BLaER1 treated with 17β-estradiol and CSF1 and Interleukin-3, amounts not matched to agents 10 nM and 100 nM (cell line): ENCODE measurements at regions not wholly inside any gene's neighbourhood (a gene's known extent, or its start where the extent isn't known, plus 50 kb on each side); places are given as distances from the start of the nearest gene placed in this dataset.

Experiments used
- H3K27ac ChIP-seq, 11 experiments: shearing (Covaris generic); formaldehyde crosslinking; 2 replicates each; pipeline ENCODE4 v1.8.1; 2022
- H3K27me3 ChIP-seq, 11 experiments: shearing (Covaris generic); formaldehyde crosslinking; 2 replicates each; pipeline ENCODE4 v1.8.1; 2022
- H3K36me3 ChIP-seq, 11 experiments: shearing (Covaris generic); formaldehyde crosslinking; 2 replicates each; pipeline ENCODE4 v1.8.1; 2022
- H3K4me1 ChIP-seq, 10 experiments: shearing (Covaris generic); formaldehyde crosslinking; 2 replicates each; pipeline ENCODE4 v1.8.1; 2022
- H3K4me2 ChIP-seq, 11 experiments: shearing (Covaris generic); formaldehyde crosslinking; 2 replicates each; pipeline ENCODE4 v1.8.1; 2022
- H3K4me3 ChIP-seq, 10 experiments: shearing (Covaris generic); formaldehyde crosslinking; 2 replicates each; pipeline ENCODE4 v1.8.1; 2022
- H3K9ac ChIP-seq, 11 experiments: shearing (Covaris generic); formaldehyde crosslinking; 2 replicates each; pipeline ENCODE4 v1.8.1; 2022
- H3K9me3 ChIP-seq, 11 experiments: shearing (Covaris generic); formaldehyde crosslinking; replicated peaks in 1 of 11; 2 replicates each; pipeline ENCODE4 v1.8.1; 2022
- H4K20me1 ChIP-seq, 11 experiments: shearing (Covaris generic); formaldehyde crosslinking; 2 replicates each; pipeline ENCODE4 v1.8.1; 2022
- Cebpa-rat ChIP-seq, 11 experiments: shearing (Covaris generic); IDR thresholded peaks; 2 replicates each; pipeline ENCODE4 v1.8.1; 2022

- TF ChIP-seq Cebpa-rat (IDR thresholded peaks at IDR 0.05), result no peak
- Histone ChIP-seq H3K4me1 (peaks cover 0 to 7% (median 0%) of the 10 kb centered on the region in 10 experiments; a peak in 1 of 20 replicates), H4K20me1 (no peaks in the 10 kb centered on the region), H3K4me3 (no peak overlapping the region), H3K27me3 (no peaks in the 10 kb centered on the region), H3K36me3 (no peaks in the 10 kb centered on the region), H3K9ac (no peak overlapping the region), H3K4me2 (no peak overlapping the region), H3K27ac (no peak overlapping the region), H3K9me3 (peaks cover 0 to 11% (median 0%) of the 10 kb centered on the region in 11 experiments; a peak in 4 of 22 replicates)
Measured at GRCh38 chr1:29584362-29584761, 348.0 kb downstream of the PTPRU start.

- no peaks in the 10 kb centered on the region for H3K36me3 ChIP-seq
- H3K9me3 ChIP-seq, result peaks cover 0 to 11% (median 0%) of the 10 kb centered on the region in 11 experiments; a peak in 4 of 22 replicates
- H3K4me2 ChIP-seq, result no peak overlapping the region
- no peak for TF ChIP-seq Cebpa-rat (IDR thresholded peaks at IDR 0.05)
- no peaks in the 10 kb centered on the region for H4K20me1 ChIP-seq
- H3K4me3 ChIP-seq, result no peak overlapping the region
- no peak overlapping the region for H3K9ac ChIP-seq
- H3K27ac ChIP-seq, result no peak overlapping the region
- peaks cover 0 to 7% (median 0%) of the 10 kb centered on the region in 10 experiments; a peak in 1 of 20 replicates for H3K4me1 ChIP-seq
- no peaks in the 10 kb centered on the region for H3K27me3 ChIP-seq
Measured at GRCh38 chr1:29583727-29584126, 347.4 kb downstream of the PTPRU start.

- no peaks in the 10 kb centered on the region; a peak in 1 of 20 replicates for H3K4me1 ChIP-seq
- H3K36me3 ChIP-seq, result no peaks in the 10 kb centered on the region
- no peak for TF ChIP-seq Cebpa-rat (IDR thresholded peaks at IDR 0.05)
- no peak overlapping the region for H3K4me2 ChIP-seq
- H3K27ac ChIP-seq, result no peak overlapping the region
- no peak overlapping the region for H3K4me3 ChIP-seq
- H3K9me3 ChIP-seq, result 0 out of 22 replicates have a peak, but pooled peaks cover 0 to 2% (median 0%) of the 10 kb centered on the region in 11 experiments
- H4K20me1 ChIP-seq, result no peaks in the 10 kb centered on the region; a peak in 1 of 22 replicates
- no peaks in the 10 kb centered on the region for H3K27me3 ChIP-seq
- no peak overlapping the region for H3K9ac ChIP-seq
Measured at GRCh38 chr1:29581256-29581655, 344.9 kb downstream of the PTPRU start.

- no peaks in the 10 kb centered on the region for H3K9me3 ChIP-seq
- no peaks in the 10 kb centered on the region; a peak in 1 of 22 replicates for H4K20me1 ChIP-seq
- no peak overlapping the region for H3K27ac ChIP-seq
- H3K36me3 ChIP-seq, result no peaks in the 10 kb centered on the region
- H3K27me3 ChIP-seq, result no peaks in the 10 kb centered on the region
- no peak overlapping the region for H3K4me2 ChIP-seq
- TF ChIP-seq Cebpa-rat (IDR thresholded peaks at IDR 0.05), result no peak
- no peaks in the 10 kb centered on the region; a peak in 1 of 20 replicates for H3K4me1 ChIP-seq
- no peak overlapping the region for H3K9ac ChIP-seq
- H3K4me3 ChIP-seq, result no peak overlapping the region
Measured at GRCh38 chr1:29579821-29580425, 343.6 kb downstream of the PTPRU start.

GRCh38 chr1:29577512-29577911, 341.2 kb downstream of the PTPRU start:
- no peak overlapping the region for H3K27ac ChIP-seq

GRCh38 chr1:29576510-29576909, 340.2 kb downstream of the PTPRU start:
- H3K4me1 ChIP-seq, result no peaks in the 10 kb centered on the region; a peak in 1 of 20 replicates
- H3K27ac ChIP-seq, result no peak overlapping the region
- no peak overlapping the region for H3K9ac ChIP-seq
- no peaks in the 10 kb centered on the region for H3K27me3 ChIP-seq
- TF ChIP-seq Cebpa-rat (IDR thresholded peaks at IDR 0.05), result no peak
- no peak overlapping the region for H3K4me3 ChIP-seq
- no peak overlapping the region for H3K4me2 ChIP-seq
- H3K36me3 ChIP-seq, result no peaks in the 10 kb centered on the region
- no peaks in the 10 kb centered on the region; a peak in 1 of 22 replicates for H4K20me1 ChIP-seq
- no peaks in the 10 kb centered on the region for H3K9me3 ChIP-seq

More at GRCh38 chr1:29577512-29577911, 341.2 kb downstream of the PTPRU start:
- Histone ChIP-seq H4K20me1 (no peaks in the 10 kb centered on the region; a peak in 1 of 22 replicates), H3K4me3 (no peak overlapping the region), H3K4me1 (no peaks in the 10 kb centered on the region), H3K4me2 (no peak overlapping the region), H3K27me3 (no peaks in the 10 kb centered on the region), H3K9ac (no peak overlapping the region), H3K36me3 (no peaks in the 10 kb centered on the region), H3K9me3 (no peaks in the 10 kb centered on the region)
- no peak for TF ChIP-seq Cebpa-rat (IDR thresholded peaks at IDR 0.05)

- Histone ChIP-seq H4K20me1 (no peaks in the 10 kb centered on the region; a peak in 1 of 22 replicates), H3K4me2 (no peak overlapping the region), H3K27me3 (no peaks in the 10 kb centered on the region), H3K4me3 (no peak overlapping the region), H3K27ac (no peak overlapping the region), H3K9ac (no peak overlapping the region), H3K9me3 (no peaks in the 10 kb centered on the region), H3K36me3 (no peaks in the 10 kb centered on the region), H3K4me1 (peaks cover 0 to 6% (median 0%) of the 10 kb centered on the region in 10 experiments; a peak in 7 of 20 replicates)
- no peak for TF ChIP-seq Cebpa-rat (IDR thresholded peaks at IDR 0.05)
Measured at GRCh38 chr1:29575826-29576225, 339.5 kb downstream of the PTPRU start.

- H3K9ac ChIP-seq, result no peak overlapping the region
- H3K4me1 ChIP-seq, result peaks cover 0 to 12% (median 2%) of the 10 kb centered on the region in 10 experiments; a peak in 8 of 20 replicates
- no peak for TF ChIP-seq Cebpa-rat (IDR thresholded peaks at IDR 0.05)
- H4K20me1 ChIP-seq, result no peaks in the 10 kb centered on the region; a peak in 1 of 22 replicates
- H3K9me3 ChIP-seq, result no peaks in the 10 kb centered on the region
- no peak overlapping the region for H3K4me2 ChIP-seq
- no peak overlapping the region for H3K4me3 ChIP-seq
- no peaks in the 10 kb centered on the region for H3K27me3 ChIP-seq
- no peaks in the 10 kb centered on the region for H3K36me3 ChIP-seq
- H3K27ac ChIP-seq, result no peak overlapping the region
Measured at GRCh38 chr1:29575277-29575676, 339.0 kb downstream of the PTPRU start.

GRCh38 chr1:29574871-29575270, 338.5 kb downstream of the PTPRU start:
- no peaks in the 10 kb centered on the region for H3K9me3 ChIP-seq
- no peak for TF ChIP-seq Cebpa-rat (IDR thresholded peaks at IDR 0.05)

More at GRCh38 chr1:29574871-29575270, 338.5 kb downstream of the PTPRU start:
- no peaks in the 10 kb centered on the region for H3K36me3 ChIP-seq
- H3K27ac ChIP-seq, result no peak overlapping the region
- H3K4me3 ChIP-seq, result no peak overlapping the region
- H4K20me1 ChIP-seq, result no peaks in the 10 kb centered on the region; a peak in 1 of 22 replicates
- H3K27me3 ChIP-seq, result no peaks in the 10 kb centered on the region
- H3K4me1 ChIP-seq, result peaks cover 0 to 16% (median 4%) of the 10 kb centered on the region in 10 experiments; a peak in 8 of 20 replicates
- no peak overlapping the region for H3K9ac ChIP-seq
- H3K4me2 ChIP-seq, result no peak overlapping the region
